Dendritic cell treated with granulocyte-macrophage colony-stimulating factor and Interleukin-4, amounts not matched to agents 40 ng/mL and 50 ng/mL, for 4 days (primary cell): ENCODE measurements at regions not wholly inside any gene's neighbourhood (a gene's known extent, or its start where the extent isn't known, plus 50 kb on each side); places are given as distances from the start of the nearest gene placed in this dataset.
"Not testable (repeated sequence)": the region's sequence is repeated elsewhere in the genome, so short reads cannot be mapped to it uniquely, and the experiment has no call there.

ENCODE experiments used
- H3K27ac Mint-ChIP-seq: one replicate; pipeline ENCODE4 v1.8.0; 2022; ENCODE audit warnings: mild to moderate bottlenecking, mixed read lengths
- H3K27me3 Mint-ChIP-seq: one replicate; pipeline ENCODE4 v1.8.0; 2022; ENCODE audit warnings: mild to moderate bottlenecking, mixed read lengths
- H3K36me3 Mint-ChIP-seq: one replicate; pipeline ENCODE4 v1.8.0; 2022; ENCODE audit warnings: low read depth, mixed read lengths
- H3K4me1 Mint-ChIP-seq: one replicate; pipeline ENCODE4 v1.8.0; 2022; ENCODE audit warnings: low read depth, mixed read lengths
- H3K4me3 Mint-ChIP-seq: one replicate; pipeline ENCODE4 v1.8.0; 2022; ENCODE audit warnings: mild to moderate bottlenecking, moderate library complexity, mixed read lengths
- H3K9me3 Mint-ChIP-seq: one replicate; pipeline ENCODE4 v1.8.0; 2022; ENCODE audit warnings: mixed read lengths
- intact Hi-C: fragments of 100-400 bp; cut with micrococcal nuclease; formaldehyde crosslinking; loops from one replicate; pipeline ENCODE4 v1.15.0; 2022

DNA sequence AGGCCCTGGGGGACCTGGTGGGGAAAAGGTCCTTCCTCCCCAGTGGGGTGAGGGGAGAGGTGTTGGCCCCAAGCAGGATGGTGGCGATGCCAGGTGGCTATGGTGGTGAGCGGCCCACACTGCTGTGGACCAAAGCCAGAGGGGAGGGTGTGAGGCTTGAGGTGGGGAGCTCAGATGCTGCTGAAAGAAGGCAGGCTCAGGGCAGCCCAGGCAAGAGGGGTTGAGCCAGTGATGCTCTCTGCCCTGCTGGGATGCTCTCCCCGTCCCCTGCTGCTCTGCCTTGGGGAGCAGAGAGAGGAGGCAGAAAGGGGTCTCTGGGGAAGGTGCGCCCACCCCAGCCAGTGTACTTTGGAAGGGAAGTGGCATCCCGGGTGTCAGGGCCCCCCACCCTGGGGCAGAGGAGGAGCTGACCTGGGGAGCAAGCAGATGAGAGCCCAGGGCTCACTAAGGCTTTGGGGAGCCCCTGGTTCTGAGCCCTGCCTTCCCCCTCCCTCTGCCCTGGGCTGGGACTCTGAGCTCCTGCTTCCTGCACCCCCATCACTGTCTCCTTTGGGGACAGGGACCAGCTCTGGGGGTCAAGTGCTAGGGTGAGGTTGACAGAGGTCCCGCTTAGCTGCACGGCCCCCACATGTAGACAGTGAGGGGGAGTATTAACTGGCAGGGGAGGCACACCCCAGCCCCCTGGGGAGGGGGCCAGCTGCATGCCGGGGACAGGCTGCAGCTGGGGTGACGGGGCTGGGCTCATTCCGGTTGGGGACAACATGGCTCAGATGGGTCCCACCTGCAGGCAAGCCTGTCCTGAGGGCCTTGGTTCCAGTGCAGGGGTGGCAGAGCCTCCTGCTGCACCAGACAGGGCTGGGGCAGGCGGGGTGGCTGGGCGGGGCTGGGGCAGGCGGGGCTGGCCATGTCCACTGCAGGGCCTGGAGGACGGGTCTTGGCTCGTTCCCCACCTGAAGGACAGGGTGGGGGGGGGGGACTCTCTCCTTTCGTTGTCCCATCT is 124.4 kb downstream of the KIF26A start:
- Mint-ChIP-seq H3K27ac (no peak overlapping the region), H3K27me3 (peaks cover 6% of the 10 kb centered on the region), H3K4me1 (no peaks in the 10 kb centered on the region), H3K4me3 (no peak overlapping the region), H3K36me3 (no peaks in the 10 kb centered on the region), H3K9me3 (peaks cover 9% of the 10 kb centered on the region)
- intact Hi-C loops: no loop called here

DNA sequence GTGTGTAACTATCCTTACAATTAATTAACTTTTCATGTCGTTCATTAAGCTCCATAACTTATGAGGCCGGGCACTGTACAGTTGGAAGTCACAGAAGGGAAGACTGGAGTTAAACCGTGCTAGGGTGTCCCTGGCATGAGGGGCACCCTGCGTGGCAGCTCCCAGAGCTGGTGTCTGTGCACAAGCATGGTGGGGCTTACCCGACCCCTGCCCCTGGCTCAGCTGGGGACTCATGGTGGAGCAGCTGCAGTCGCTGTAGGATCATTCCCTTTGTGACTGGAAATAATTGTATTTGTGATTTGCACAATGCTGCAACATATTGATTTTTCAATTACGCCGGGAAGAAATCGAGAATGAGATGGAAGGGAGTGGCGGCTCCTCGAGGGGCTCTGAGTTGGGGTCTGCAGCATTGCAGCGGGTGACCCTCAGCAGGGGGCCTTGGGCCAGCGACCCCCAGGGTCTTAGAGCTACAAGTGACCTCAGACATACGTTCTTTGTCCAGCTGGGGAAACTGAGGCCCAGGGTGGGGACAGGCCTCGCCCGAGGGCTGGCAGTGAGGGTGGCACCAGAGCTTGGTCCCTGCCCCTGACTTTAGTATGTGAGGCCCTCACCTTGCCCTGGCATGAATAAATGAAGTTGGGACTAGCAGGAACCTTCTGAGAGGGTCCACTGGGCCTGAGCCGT is 125.4 kb downstream of the KIF26A start:
- Mint-ChIP-seq H3K4me1 (no peaks in the 10 kb centered on the region), H3K27me3 (peaks cover 1% of the 10 kb centered on the region), H3K9me3 (peaks cover 9% of the 10 kb centered on the region), H3K27ac (no peak overlapping the region), H3K4me3 (no peak overlapping the region), H3K36me3 (no peaks in the 10 kb centered on the region)
- intact Hi-C loops: no loop called here

DNA sequence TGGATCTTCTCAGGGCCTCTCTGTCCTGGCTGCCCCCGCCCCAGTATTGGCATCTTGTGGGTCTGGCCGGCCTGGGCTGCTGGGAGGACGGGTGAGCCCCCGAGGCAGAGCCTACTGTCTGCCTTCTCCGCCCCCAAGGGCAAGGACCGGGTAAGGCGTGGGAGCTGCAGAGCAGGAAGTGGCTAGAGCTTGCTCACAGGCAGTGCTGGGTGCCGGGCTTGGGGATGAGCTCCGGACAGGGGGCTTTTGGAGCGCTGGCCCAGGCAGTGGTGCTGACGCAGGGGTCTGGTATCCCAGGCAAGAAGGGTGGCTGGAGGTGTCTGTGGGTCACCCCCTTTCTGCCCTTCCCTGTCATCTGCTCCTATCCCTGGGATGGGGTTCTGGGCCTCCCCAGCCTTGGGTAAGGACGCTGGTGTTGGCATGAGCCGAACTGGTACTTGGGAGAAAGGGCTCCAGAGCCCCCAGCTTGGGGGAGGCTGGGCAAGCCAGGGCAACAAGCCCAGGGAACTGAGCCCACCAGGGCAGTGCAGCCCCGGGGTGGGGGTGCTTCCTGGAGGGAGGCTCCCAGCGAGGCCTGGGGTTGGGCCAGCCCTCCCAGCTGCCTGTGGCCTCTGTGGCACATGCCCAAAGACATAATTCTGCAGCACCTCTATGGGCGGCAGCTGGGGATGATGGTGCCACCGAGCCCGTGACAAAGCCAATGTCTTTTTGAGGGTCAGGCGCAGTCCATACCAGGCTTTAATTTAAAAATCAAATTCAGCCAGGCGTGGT is 126.3 kb downstream of the KIF26A start:
- Mint-ChIP-seq H3K36me3 (no peaks in the 10 kb centered on the region), H3K4me1 (no peaks in the 10 kb centered on the region), H3K9me3 (peaks cover 9% of the 10 kb centered on the region), H3K27ac (no peak overlapping the region), H3K4me3 (no peak overlapping the region), H3K27me3 (no peaks in the 10 kb centered on the region)
- intact Hi-C loops: no loop called here

DNA sequence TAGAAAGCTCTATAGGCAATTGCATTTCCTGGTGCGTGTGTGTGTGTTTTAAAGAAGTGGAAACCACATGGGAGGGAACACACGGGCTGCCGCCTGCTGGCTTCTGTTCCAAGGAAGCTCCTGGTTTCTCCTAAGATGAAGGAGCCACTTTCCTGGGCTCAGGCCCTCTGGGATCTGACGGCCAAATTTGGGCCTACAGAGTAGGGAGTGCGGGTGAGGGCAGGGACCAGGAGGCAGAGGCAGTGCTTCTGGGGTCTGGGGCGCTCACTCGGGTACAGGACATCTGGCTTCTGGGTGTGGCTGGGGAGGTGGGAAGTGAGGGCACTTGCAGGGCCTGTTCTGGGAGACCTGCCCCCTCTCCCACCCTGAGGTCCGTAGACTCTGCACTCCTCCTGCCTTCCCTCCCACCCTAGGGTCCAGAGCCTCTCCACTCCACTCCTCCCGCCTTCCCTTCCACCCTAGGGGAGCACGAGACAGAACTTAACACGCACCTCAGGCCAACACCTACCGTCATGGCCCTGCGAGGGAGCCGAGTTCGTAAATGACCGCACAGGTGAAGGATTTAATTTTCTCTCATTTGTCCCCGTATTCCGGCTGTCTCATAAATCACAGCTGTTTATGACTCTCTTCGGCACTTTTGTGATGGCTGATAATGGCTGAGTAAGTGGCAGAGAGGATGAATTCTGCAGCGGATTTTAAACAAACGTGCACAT is 127.7 kb downstream of the KIF26A start:
- H3K4me3 Mint-ChIP-seq: no peak overlapping the region
- peaks cover 9% of the 10 kb centered on the region for H3K9me3 Mint-ChIP-seq
- intact Hi-C loops: no loop called here
- H3K27me3 Mint-ChIP-seq: no peaks in the 10 kb centered on the region
- H3K4me1 Mint-ChIP-seq: no peaks in the 10 kb centered on the region
- H3K36me3 Mint-ChIP-seq: no peaks in the 10 kb centered on the region
- no peak overlapping the region for H3K27ac Mint-ChIP-seq

DNA sequence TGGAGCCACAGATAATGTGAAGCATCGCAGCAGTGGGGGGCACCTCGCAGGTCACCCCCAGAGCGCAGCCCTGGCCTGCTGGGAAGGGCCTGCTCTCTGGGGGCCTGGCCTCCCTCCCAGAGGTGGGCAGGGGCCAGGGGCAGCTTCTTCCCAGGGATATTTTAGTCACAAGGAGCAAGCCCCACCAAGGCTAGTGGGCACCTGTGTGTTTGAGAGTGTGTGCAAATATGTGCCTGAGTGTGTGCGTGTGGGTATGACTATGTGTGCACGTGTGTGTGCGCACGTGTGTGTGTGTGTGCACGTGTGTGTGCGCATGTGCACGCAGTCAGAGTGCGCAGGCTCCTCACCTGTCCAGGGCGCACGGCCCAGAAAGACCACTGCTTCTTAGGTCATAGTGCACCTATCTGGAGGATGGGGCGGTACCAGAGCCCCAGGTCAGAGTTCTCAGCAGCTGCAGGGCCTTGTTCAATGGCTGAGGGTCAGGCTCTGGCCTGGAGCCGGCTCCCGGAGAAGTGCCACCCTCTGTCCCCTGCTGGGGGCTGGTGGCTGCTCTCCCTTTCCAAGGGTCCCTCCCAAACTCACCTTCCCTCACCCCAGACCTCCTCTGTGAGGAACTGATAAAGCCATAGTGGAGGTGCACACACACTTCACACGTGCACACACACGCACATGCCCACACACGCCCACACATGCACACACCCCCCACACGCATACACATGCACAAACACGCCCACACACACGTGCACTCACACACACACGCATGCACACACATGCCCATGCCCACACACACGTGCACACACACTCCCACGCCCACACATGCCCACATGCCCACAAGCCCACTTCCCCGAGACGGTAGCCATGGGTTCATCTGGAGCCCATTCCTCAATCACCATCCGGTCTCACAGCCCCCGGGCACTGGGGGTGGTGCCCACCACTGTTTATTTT is 128.5 kb downstream of the KIF26A start:
- H3K27me3 Mint-ChIP-seq: no peaks in the 10 kb centered on the region
- H3K9me3 Mint-ChIP-seq: peaks cover under 1% of the 10 kb centered on the region
- H3K4me3 Mint-ChIP-seq: no peak overlapping the region
- H3K36me3 Mint-ChIP-seq: no peaks in the 10 kb centered on the region
- no peaks in the 10 kb centered on the region for H3K4me1 Mint-ChIP-seq
- H3K27ac Mint-ChIP-seq: no peak overlapping the region
- intact Hi-C loops: no loop called here

DNA sequence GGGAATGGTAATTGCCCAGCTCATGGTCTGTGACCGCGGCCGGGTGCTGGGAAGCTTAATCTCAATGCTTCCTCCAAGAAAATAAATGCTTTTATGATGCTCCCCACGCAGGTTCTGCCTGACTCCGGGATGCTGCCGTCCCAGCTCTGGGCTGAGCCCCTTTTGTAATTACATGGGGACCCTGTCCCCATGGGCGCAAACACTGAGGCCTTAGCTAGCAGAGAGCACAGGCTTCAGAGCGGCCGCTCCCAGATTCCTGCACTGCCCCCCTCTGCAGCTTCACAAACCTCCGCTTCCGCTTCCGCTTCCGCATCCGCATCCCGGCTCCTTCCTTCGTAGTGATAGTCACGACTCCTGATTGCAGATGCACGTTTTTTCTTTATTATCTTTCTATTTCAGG is 129.5 kb downstream of the KIF26A start:
- Mint-ChIP-seq H3K27me3 (no peaks in the 10 kb centered on the region), H3K4me3 (no peak overlapping the region), H3K27ac (no peak overlapping the region), H3K36me3 (no peaks in the 10 kb centered on the region), H3K9me3 (no peaks in the 10 kb centered on the region), H3K4me1 (no peaks in the 10 kb centered on the region)
- intact Hi-C loops: no loop called here

DNA sequence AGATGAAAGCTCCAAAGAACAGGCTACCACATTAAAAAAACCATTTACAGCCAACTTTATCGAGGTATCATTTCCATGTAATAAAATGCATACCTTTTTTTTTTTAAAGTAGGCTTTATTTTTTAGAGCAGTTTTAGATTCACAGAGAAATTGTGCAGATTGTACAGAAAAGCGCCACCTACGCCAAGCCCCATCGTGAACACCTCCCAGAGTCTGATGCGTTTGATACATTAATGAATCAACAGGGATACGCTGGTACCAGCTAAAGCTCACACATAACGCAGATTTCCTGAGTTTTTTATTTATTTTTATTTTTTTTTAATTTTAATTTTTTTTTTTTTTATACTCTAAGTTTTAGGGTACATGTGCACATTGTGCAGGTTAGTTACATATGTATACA is 129.9 kb downstream of the KIF26A start:
- H3K27ac Mint-ChIP-seq: no peak overlapping the region
- intact Hi-C loops: no loop called here
- no peaks in the 10 kb centered on the region for H3K27me3 Mint-ChIP-seq
- no peaks in the 10 kb centered on the region for H3K4me1 Mint-ChIP-seq
- no peaks in the 10 kb centered on the region for H3K36me3 Mint-ChIP-seq
- H3K9me3 Mint-ChIP-seq: no peaks in the 10 kb centered on the region
- H3K4me3 Mint-ChIP-seq: no peak overlapping the region

DNA sequence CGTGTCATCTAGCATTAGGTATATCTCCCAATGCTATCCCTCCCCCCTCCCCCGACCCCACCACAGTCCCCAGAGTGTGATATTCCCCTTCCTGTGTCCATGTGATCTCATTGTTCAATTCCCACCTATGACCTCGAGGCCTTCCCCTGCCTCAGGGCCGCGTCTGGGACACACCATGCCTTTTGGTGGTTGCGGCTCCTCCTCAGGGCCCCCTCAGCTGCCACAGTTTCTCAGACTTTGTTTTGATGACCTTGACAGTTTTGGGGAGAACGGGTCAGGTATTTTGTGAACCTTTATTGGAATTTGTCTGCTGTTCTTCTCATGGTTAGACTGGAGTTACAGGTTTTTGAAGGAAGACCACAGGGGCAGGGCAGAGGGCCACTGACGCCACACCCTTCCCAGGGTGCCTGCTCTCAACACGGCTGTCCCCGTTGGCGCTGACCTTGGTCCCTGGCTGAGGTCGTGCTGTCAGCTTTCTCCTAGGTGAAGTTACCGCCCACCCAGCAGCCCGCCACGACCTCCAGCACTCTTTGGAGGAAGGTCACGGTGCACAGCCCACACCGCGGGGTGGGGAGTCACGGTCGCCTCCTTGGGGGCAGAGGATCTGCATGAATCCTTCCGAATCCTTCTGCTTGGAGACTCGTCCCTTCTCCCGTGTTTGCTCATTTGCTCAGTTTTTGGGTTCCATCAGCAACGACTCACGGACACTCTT is 130.5 kb downstream of the KIF26A start:
- intact Hi-C loops: no loop called here
- H3K27ac Mint-ChIP-seq: no peak overlapping the region
- no peaks in the 10 kb centered on the region for H3K36me3 Mint-ChIP-seq

DNA sequence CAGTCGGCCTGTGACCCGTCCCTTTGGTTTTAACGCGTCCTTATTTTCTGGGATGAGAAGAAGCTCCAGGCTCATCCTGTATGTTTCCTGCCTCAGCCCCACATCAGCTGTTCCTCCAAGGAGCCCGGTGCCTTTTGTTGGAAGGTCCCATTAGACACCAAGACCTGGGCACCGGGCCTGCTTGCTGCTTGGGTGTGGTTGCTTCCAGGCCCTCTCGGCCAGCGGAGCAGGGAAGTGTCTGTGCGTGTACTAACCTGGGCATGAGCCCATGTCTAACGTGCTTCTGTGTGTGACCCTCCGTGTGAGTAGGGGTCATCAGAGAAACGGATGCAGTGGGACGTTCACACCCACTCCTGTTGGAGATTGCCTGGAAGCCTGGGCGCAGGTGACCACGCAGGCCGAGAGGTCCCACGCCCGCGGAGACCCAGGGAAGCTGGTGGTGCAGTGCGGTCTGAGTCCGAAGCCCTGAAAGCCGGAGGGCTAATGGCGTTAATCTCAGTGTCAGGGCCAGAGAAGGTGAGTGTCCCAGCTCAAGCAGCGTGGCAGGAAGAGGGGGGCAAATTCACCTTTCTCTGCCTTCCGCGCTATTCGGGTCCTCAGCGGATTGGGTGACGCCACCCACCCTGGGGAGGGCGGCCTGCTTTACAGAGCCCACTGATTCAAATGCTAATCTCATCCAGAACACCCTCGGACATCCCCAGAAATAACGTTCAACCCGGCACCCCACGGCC is 131.3 kb downstream of the KIF26A start:
- H3K4me3 Mint-ChIP-seq, H3K27me3 Mint-ChIP-seq, H3K4me1 Mint-ChIP-seq, intact Hi-C loops, H3K36me3 Mint-ChIP-seq, H3K27ac Mint-ChIP-seq, H3K9me3 Mint-ChIP-seq: not testable (repeated sequence)

More for the DNA sequence above, 130.5 kb downstream of the KIF26A start:
- H3K4me3 Mint-ChIP-seq: no peak overlapping the region
- H3K27me3 Mint-ChIP-seq: no peaks in the 10 kb centered on the region
- no peaks in the 10 kb centered on the region for H3K9me3 Mint-ChIP-seq
- H3K4me1 Mint-ChIP-seq: no peaks in the 10 kb centered on the region

DNA sequence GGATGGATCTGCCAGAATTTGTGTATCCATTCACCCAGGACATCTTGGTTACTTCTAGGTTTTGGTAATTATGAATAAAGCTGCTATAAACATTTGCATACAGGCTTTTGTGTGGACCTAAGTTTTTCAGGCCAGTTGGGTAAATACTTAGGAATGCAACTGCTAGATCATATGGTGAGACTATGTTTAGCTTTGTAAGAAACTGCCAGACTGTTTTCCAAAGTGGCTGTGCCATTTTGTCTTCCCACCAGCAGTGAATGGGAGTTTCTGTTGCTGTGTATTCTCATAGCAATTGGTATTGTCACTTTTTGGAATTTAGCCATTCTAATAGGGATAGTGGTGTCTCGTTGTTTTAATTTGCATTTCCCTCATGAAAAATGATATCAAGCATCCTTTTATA is 133.0 kb downstream of the KIF26A start:
- no peaks in the 10 kb centered on the region for H3K9me3 Mint-ChIP-seq
- no peaks in the 10 kb centered on the region for H3K4me1 Mint-ChIP-seq
- intact Hi-C loops: no loop called here
- H3K4me3 Mint-ChIP-seq: no peak overlapping the region
- no peak overlapping the region for H3K27ac Mint-ChIP-seq
- H3K27me3 Mint-ChIP-seq: no peaks in the 10 kb centered on the region
- no peaks in the 10 kb centered on the region for H3K36me3 Mint-ChIP-seq

DNA sequence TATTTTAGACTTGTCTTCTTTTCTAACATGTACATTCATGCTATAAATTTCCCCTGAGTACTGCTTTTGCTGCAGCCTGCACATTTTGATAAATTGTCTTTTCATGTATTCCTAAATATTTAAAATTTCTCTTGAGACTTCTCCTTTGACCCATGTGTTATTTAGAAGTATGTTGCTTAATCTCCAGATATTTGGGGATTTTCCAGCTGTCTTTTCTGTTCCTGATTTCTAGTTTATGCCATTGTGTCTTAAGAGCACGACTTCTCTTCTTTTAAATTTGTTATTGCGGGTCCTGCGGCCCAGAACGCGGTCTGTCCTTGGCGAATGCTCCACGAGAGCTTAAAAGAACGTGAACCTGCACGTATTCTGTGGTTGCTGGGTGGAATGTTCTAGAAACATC is 136.4 kb downstream of the KIF26A start:
- no peaks in the 10 kb centered on the region for H3K4me1 Mint-ChIP-seq
- H3K4me3 Mint-ChIP-seq: no peak overlapping the region
- H3K9me3 Mint-ChIP-seq: no peaks in the 10 kb centered on the region
- peaks cover 1% of the 10 kb centered on the region for H3K27me3 Mint-ChIP-seq
- intact Hi-C loops: no loop called here
- no peak overlapping the region for H3K27ac Mint-ChIP-seq
- no peaks in the 10 kb centered on the region for H3K36me3 Mint-ChIP-seq
